ENCODE measurements at regions not wholly inside any gene's neighbourhood (a gene's known extent, or its start where the extent isn't known, plus 50 kb on each side); places are given as distances from the start of the nearest gene placed in this dataset.
A peak's percentile ranks its signal among the peaks of the same experiment; 100 is the strongest.

DNA sequence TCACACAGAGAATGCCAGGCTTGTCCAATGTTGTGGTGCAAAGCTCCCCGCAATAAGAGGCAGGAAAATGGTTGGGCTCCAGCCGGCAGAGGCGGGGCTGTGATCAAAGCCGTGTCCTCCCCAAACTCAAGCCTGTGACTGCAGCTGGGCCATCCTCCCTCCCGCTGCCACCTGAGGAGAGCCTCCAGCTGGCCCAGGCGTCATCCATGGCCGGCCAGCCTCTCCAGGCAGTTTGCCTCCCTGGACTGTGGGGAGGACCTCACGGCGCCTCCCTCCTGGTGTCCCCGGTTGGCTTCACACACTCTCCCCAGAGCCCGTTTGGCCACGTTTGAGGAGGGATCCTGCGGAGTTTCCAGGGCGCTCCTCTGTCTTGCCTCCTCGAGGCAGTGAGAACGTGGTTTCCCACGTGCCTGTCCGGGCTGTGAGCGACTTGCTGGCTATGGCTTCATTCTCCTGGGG is 134.1 kb downstream of the IRF8 start:
- in situ Hi-C loops (cut with HindIII; ENCODE audit: low sequenced_read_pairs) = no loop called here
- peak; percentile 1 for DNase-seq (ENCODE audit: low spot score)

DNA sequence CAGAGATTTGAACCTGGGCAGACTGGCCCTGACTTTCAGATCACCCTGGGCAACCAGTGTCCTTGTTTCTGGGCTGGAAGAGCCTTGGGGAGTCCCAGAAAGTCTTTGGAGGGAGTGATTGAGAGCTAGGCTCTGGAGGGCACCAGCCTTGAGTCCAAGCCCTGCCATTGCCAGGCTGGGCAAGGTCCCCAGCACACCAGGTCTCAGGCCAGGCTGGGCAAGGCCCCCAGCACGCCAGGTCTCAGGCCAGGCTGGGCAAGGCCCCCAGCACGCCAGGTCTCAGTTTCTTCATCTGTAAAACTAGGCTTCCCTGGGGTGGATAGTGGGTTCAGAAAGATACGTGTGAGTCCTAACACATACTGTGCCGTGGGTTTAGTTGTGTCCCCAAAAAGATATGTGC is 135.0 kb downstream of the IRF8 start:
- no peak for DNase-seq (ENCODE audit: low spot score)
- in situ Hi-C loops (cut with HindIII; ENCODE audit: low sequenced_read_pairs) = no loop called here

DNA sequence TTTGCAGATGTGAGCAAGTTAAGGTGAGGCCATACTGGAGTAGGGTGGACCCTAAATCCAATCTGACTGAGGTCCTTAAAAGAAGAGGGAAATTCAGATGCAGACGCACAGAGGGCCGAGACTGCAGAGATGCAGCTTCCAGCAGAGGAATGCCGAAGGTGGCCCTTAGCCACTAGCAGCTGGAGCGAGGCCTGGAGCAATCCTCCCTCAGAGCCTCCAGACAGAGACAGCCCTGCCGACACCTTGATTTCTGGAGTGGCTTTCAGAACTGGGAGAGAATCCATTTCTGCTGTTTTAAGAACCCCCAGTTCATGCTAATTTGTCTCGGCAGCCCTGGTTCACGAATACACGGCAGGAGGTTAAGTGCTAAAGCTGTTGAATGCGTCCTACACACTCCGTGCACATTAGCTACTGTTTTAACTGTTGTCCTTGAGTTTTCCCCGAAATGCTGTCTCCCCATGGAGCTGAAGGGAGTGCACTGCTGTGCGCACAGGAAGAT is 135.5 kb downstream of the IRF8 start:
- in situ Hi-C loops (cut with HindIII; ENCODE audit: low sequenced_read_pairs) = no loop called here
- no peak for DNase-seq (ENCODE audit: low spot score)

DNA sequence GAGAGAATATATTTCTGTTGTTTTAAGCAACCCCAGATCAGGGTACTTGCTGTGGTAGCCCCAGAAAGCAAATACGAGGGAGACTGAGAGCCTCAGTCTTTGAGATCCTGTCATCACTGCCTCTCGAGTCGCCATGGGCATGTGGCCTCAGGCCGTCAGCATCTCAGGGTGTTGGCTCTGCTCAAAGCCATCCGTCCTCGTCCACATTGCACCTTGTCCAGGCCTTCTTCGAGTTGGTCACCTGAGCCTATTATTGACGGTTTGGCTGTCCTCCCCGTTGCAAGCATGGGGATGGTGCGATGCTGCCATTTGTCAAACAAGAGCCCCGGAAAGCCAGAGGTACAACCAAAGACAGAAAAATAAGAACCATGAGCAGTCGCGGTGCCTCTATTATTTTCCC is 136.9 kb downstream of the IRF8 start:
- in situ Hi-C loops (cut with HindIII; ENCODE audit: low sequenced_read_pairs) = no loop called here
- DNase-seq (ENCODE audit: low spot score) = no peak

DNA sequence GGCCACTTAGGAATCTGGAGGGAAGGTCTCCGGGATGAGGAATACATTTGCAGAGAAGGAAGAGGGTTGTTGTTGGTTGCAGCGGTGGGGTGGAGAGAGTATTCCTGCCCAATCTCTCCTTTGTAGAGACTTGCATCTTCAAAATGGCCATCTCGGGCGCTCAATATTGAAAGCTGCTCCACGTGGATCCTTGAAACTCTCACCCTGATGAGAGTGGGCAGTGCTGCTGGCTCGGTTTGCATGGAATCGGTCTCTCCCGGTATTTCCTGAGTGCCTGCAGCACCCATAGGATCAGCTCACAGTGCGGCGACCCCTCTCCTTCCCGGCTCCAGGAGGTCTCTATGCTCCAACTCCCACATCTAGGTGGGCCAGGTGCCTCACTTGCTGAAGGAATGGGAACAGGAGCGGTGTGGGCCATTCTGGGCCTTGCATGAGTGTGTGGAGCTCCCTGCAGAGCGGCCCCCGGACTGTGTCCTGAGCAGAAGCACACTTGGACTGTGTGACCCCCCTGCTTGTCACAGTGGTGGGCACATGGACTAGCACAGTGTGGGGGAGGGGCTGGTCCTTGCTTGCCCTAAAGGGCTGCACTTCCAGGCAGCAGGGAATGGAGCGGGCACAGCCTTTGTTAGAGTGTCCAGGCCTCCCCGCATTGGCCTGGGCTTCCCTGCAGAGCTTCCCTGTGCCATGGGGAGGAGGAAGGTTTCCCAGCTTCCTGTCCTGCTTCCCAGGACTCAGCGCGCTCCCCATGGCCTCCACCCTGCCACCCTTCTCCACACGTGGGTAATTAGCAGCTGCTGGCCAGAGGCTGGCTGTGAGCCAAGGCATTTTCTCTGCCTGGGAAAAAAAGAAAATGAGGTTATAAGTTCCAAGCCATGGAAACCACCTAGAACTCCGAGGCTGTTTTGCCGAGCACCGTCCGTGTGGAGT is 139.3 kb downstream of the IRF8 start:
- in situ Hi-C loops (cut with HindIII; ENCODE audit: low sequenced_read_pairs) = no loop called here
- DNase-seq (ENCODE audit: low spot score) = no peak

DNA sequence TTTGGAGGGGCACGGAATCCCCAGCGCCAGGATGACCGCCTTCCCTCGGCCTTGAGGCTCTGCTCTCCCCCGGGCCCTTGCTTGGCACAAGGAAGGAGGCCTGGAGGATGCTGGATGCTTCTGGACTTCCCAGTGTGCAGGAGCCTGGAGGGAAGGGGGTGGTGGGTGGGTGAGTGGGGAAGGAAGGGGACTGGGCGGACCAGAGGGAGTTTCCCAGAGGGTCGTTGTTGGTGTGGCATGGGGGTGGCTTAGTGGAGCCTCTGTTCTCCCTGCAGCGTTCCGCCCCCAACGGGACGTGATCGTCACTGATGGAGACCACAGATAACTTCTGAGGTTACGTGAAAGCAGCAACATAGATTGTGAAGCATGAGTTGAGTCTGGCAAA is 140.0 kb downstream of the IRF8 start:
- in situ Hi-C loops (cut with HindIII; ENCODE audit: low sequenced_read_pairs) = no loop called here
- no peak for DNase-seq (ENCODE audit: low spot score)

DNA sequence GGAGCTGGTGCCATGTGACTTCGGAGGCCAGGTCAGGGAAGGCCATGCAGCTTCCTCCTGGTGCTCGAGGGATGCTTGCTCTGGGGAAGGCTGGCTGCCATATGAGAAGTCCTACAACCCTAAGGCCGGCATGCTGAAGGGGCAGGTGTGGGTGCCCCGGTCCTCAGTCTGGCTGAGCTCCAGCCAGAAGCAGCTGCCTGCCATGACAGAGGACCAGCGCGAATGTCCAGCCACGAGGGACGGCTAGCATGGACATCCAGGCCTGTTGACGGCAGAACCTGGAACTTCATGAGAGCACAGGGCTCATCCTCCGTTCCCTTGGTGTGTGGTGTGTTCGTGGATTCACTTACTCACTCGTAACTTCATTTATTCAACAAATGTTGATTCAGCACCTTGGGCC is 140.6 kb downstream of the IRF8 start:
- in situ Hi-C loops (cut with HindIII; ENCODE audit: low sequenced_read_pairs) = no loop called here
- DNase-seq (ENCODE audit: low spot score) = no peak

DNA sequence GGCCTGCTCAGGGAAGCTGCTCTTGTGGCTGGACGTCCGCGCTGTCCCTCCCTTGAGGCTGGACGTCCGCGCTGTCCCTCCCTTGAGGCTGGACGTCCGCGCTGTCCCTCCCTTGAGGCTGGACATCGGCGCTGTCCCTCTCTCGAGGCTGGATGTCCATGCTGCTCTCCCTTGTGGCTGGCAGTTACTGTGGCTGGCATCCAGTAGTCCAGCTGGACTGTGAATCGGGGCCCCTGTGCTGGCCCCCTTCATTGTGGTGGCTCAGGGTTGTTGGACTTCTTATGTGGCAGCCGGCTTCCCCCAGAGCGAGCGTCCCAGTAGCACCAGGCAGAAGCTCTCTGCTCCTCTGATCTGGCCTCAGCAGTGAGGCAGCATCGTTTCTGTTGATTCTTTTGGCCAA is 141.5 kb downstream of the IRF8 start:
- in situ Hi-C loops (cut with HindIII; ENCODE audit: low sequenced_read_pairs) = no loop called here

DNA sequence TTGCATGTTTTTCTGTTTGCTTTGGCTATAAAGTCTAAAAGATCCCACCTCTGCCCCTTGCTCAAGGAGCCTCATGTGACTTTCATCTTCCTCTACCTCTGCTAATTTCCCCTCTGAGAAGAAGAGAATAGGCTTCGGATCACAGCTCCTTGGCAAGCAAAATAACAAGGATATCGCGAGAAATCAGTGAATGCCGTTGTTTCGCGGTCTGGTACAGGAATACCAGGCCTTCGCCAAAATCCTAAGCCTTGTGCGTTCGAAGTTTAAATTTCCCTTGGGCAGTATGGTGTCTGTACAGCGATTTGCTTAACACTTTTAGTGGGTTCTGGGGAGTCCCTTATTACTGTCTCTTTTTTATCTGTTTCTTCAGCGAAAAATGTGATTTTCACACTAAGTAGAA is 142.3 kb downstream of the IRF8 start:
- no peak for DNase-seq (ENCODE audit: low spot score)
- in situ Hi-C loops (cut with HindIII; ENCODE audit: low sequenced_read_pairs) = no loop called here

More for the DNA sequence above, 141.5 kb downstream of the IRF8 start:
- DNase-seq (ENCODE audit: low spot score) = no peak

DNA sequence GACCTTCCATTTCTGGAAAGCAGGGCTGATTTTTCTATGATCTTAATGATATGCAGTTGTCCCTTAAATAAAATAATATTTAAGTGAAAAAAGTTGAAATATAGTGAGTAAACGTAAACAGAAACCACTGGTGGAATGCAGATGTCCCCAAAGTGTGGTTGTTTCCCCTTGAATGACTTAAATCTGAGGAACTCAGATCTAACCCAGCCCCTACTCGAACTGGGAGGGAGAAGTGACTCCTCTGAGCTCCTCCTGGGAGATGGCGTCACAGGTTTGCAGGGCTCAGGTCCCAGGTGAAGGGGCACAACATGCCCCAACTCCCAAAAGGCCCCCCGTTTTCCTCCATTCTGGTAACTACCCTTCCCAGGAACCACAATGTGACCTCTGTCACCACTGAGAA is 142.8 kb downstream of the IRF8 start:
- in situ Hi-C loops (cut with HindIII; ENCODE audit: low sequenced_read_pairs) = no loop called here
- DNase-seq (ENCODE audit: low spot score) = no peak

DNA sequence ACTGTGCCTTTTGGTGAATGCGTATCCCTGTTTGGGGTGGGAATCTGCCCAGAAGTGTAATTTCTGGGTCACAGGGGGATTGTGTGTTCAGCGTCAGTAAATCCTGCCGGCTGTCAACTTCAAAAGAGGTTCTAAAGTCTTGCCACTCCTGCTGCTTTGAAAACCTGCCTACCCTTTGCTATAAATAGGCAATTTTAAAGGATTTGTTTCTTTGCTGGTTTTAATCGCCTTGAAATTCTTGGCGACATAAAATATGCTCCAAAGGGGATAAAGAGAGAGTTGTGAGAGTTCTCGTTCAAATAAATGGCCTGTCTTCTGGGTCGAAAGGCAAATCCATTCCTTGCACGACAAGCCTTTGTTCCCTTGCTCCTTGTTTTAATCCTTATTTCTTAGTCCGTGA is 143.4 kb downstream of the IRF8 start:
- no peak for DNase-seq (ENCODE audit: low spot score)
- in situ Hi-C loops (cut with HindIII; ENCODE audit: low sequenced_read_pairs) = no loop called here

DNA sequence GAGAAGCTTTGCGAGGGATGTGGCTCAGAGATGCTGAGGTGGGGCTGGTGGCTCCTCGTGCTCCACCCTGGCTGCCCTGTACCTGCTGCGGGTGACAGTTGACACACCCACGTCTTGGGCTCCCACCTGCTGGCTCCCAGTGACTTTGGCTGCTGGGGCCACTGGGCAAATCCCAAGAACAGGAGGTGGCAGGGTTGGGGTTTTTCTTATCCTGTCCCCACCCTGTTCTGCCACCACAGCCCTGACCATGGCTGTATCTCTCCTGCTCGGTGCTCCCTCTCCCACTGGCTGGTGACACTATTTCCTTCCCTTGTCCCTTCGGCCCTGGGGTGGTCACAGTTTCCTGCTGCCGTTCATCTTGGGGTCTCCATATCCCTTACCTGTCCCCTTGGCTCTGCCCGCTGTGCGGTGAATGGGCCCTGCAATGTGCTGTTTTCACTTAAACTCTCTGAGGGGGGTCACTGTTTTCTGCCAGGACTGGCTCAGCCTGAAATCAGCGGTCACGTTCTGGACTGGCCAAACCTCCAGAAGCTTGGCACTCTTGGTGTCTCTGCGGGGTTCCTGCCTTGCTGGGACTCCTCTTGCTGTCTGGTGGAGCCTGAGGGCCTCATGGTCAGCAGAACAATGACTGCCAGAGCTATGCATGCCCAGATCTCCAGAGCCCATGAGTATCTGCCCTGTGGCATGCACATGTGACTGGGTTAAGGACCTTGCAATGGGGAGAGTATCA is 144.2 kb downstream of the IRF8 start:
- DNase-seq (ENCODE audit: low spot score) = no peak
- in situ Hi-C loops (cut with HindIII; ENCODE audit: low sequenced_read_pairs) = no loop called here

DNA sequence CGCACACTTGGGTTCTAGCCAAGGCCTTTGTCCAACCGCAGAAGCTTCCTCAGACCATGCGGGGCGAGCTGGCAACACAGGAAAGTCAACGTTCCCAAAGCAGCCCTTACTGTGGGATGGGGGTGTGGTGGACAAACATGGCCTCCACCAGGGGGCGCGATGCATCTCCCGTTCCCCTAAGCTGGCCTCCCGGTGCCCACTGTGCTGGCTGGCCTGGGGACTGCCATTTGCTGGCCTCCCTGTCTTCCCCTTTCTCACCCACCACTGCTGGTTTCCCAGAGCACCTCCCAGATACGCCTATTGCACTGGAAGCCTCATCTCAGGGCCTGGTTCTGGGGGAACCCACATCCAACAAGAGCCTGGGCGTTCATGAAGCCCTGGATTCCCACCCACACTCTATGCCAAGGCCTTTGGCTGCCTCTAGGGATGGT is 145.3 kb downstream of the IRF8 start:
- DNase-seq (ENCODE audit: low spot score) = peak; percentile 3
- in situ Hi-C loops (cut with HindIII; ENCODE audit: low sequenced_read_pairs) = no loop called here

DNA sequence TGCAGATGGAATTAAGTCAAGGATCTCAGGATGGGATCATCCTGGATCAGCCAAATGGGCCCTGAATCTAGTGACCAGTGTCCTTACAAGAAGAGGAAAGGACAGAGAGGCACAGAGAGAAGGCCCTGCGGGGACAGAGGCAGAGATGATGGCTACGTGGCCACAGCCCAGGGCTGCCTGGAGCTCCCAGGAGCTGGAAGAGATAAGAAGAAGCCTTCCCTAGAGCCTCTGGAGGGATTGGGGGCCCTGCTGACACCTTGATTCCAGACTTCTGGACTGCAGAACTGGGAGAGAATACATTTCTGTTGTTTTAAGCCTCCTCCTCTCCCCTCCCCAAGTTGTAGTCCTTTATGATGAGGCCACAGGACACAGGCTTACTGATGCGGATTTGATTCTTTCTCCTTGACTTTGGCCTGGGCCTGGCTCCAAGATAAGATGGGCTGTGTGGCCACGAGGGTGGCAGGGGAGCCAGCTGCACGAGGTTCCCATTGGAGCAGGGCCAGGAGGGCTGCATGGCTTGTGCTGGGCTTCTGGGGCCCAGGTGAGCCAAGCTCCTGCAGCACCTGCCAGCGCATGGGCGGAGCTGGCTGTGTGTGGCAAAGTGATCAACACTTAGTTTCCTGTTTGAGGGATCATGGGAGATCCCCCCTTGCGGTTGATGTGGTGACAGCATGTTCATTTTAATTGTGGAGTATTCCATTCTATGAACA is 146.1 kb downstream of the IRF8 start:
- in situ Hi-C loops (cut with HindIII; ENCODE audit: low sequenced_read_pairs) = no loop called here
- DNase-seq (ENCODE audit: low spot score) = no peak

DNA sequence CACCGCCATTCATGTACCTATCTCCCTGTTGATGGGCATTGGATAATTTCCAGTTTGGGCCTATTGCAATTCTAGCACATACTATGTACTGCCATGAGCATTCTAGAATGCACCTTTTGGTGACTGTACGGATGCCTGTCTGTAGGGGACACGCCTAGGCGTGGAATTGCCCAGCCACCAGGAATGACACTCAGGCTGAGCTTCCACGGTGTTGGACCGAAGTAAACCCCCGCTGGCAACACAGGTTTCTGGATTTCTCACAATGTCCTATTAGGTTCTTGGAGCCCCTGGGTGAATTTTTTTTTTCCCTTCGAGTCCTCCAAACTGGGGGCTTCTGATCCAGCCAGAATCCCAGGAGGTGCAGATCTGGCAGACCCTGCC is 146.6 kb downstream of the IRF8 start:
- in situ Hi-C loops (cut with HindIII; ENCODE audit: low sequenced_read_pairs) = no loop called here
- no peak for DNase-seq (ENCODE audit: low spot score)

DNA sequence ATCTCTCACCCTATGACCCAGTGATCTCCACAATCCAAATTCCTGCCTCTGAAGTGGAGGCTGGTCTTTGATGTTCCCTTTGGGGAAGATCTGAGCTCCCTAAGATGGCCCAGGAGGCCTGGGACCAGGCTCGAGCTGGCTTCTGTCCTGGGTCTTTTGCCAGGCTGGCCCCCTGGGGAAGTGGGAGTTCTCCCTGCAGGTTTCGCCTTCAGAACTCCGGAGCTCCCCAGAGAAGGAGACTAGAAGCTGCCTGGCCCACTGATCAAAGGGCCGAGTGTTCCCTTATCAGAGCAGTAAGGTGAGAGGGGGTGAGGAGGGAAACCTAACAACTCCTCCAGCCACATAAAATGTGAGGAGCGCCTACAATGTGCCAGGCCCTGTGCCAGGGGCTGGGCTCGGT is 147.1 kb downstream of the IRF8 start:
- in situ Hi-C loops (cut with HindIII; ENCODE audit: low sequenced_read_pairs) = no loop called here

DNA sequence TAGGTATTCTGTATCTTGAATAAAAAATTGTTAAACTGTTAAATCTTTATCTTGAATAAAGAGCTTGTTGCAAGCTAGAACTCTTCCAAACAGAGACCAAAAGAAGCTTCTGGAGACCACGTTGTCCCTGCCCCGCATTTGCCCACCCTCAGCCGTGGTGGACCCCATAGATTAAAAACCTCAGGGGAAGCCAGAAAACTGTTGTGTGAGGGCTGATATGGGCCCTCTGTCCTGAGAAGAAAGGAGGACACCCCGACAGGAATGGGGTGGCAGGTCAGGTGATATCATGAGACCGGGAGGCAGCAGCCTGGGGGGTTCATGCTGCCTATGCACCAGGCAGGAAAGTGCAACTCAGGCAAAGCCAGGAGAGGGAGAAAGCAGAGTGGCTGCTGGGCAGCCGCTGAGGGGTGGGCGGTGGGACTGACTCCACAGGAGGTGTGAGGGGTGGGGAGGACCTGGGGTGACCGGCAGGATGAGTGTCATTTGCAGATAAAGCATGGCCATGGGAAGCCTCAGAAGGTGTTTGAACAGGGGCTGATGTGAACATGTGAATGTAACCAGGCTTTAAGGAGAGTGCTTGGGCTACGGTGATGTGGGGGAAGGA is 147.8 kb downstream of the IRF8 start:
- no peak for DNase-seq (ENCODE audit: low spot score)
- in situ Hi-C loops (cut with HindIII; ENCODE audit: low sequenced_read_pairs) = no loop called here

More for the DNA sequence above, 147.1 kb downstream of the IRF8 start:
- no peak for DNase-seq (ENCODE audit: low spot score)

DNA sequence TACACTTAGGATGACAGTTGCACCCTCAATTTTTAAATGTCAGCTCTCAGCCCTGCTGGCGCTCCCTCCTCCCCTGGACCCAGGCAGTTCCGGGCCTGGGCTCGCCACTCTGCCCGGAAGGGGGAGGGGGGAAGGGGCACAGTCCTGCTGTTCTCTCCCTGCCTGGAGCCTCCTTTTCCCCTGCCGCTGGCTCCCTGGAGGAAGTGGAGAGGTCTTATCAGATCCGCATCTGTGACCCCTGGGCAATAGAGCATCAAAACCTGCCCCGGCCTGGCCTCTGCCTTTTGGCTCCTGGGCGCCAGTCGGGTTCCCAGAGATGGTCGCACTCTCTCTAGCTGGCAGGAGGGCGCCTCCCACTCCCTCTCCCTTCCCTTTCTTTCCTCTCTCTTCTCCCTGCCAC is 149.3 kb downstream of the IRF8 start:
- in situ Hi-C loops (cut with HindIII; ENCODE audit: low sequenced_read_pairs) = no loop called here
- DNase-seq (ENCODE audit: low spot score) = no peak

DNA sequence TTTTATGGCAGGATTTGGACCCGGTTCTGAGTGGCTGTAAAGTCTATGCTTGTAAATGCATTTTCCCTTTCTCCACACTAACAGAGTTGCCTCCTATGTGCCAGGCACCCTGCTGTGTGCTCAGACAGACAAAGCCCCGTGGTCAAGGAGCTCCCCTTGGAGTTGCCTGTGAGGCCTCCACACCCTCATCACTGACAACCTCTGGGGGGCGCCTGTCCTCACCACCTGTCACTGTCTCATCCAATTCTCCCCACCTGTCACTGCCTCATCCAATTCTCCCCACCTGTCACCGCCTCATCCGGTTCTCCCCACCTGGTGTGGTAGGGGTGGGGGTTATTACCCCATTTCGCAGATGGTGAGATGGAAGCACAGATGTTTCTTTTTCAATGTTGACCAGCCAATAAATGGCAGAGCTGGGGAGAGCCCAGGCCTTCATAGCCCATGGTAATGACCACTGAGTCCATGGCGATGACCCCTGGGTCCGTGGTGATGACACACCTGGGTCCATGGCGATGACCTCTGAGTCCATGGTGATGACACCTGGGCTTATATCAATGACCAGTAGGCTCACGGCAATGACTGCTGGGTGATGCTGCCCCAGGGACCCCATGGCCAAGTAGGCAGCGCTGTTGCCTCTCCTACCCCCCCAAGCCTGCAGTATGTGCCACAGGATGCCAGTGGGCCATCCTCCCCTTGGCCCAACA is 150.1 kb downstream of the IRF8 start:
- no peak for DNase-seq (ENCODE audit: low spot score)

More for the DNA sequence above, 150.1 kb downstream of the IRF8 start:
- in situ Hi-C loops (cut with HindIII; ENCODE audit: low sequenced_read_pairs) = no loop called here
